ENCODE measurements at regions not wholly inside any gene's neighbourhood (a gene's known extent, or its start where the extent isn't known, plus 50 kb on each side); places are given as distances from the start of the nearest gene placed in this dataset.

GRCh38 chr7:113659416-113659815, 259.4 kb downstream of the PPP1R3A start:
- Histone ChIP-seq H3K27me3 (no peaks in the 10 kb centered on the region), H3K27ac (replicated peaks in 1 of 4) (no peak overlapping the region), H3K36me3 (no peaks in the 10 kb centered on the region), H3K4me1 (no peaks in the 10 kb centered on the region), H3K4me3 (no peak overlapping the region), H3K9me3 (peaks cover 0 to 5% (median 0%) of the 10 kb centered on the region in 4 donors)
- intact Hi-C loops (cut with DNase I), result no loop called here
- no peak for TF ChIP-seq POLR2AphosphoS5 (IDR thresholded peaks at IDR 0.05)
- TF ChIP-seq POLR2A (IDR thresholded peaks at IDR 0.05; ENCODE audit: low read depth), result no peak
- DNase-seq (ENCODE audit: extremely low spot score), result no peak

DNA sequence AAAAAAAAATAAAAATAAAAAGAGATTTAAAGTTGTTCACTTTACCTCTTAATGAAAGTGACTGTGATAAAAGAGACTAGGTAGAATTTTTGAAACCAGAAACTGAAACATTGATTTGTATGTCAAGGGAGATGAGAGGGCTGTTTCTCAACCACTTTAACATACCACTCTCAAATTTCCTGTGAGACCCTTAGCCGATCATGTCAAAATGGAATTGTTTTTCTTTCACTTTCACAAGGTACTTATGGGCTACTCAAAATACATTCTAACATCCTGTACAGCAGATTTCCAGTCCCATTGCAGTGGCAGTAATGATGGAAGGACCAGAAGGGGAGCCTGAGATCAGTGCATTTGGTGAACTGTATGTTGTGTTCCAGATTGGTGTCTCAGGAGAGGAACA, 261.2 kb downstream of the PPP1R3A start:
- Histone ChIP-seq H3K4me3 (no peak overlapping the region), H3K4me1 (no peaks in the 10 kb centered on the region), H3K9me3 (no peaks in the 10 kb centered on the region), H3K27ac (replicated peaks in 1 of 4) (no peak overlapping the region), H3K36me3 (no peaks in the 10 kb centered on the region), H3K27me3 (no peaks in the 10 kb centered on the region)
- intact Hi-C loops (cut with DNase I), result no loop called here
- DNase-seq (ENCODE audit: extremely low spot score), result no peak
- WGBS, result 41% methylated on average over 1 of the region's 1 CpG
- no peak for TF ChIP-seq POLR2AphosphoS5 (IDR thresholded peaks at IDR 0.05)
- no peak for TF ChIP-seq POLR2A (IDR thresholded peaks at IDR 0.05; ENCODE audit: low read depth)
- TF ChIP-seq CTCF (IDR thresholded peaks at IDR 0.05), result no peak
- TF ChIP-seq EP300 (IDR thresholded peaks at IDR 0.05), result no peak

GRCh38 chr7:113652501-113652900, 266.3 kb downstream of the PPP1R3A start:
- Histone ChIP-seq H3K36me3 (no peaks in the 10 kb centered on the region), H3K27me3 (no peaks in the 10 kb centered on the region), H3K9me3 (no peaks in the 10 kb centered on the region), H3K4me1 (peaks cover 0 to 10% (median 0%) of the 10 kb centered on the region in 4 donors), H3K4me3 (no peak overlapping the region), H3K27ac (replicated peaks in 1 of 4) (no peak overlapping the region)
- intact Hi-C loops (cut with DNase I), result no loop called here
- no peak for DNase-seq (ENCODE audit: extremely low spot score)
- WGBS, result 81% methylated on average over 1 of the region's 1 CpG
- TF ChIP-seq CTCF (IDR thresholded peaks at IDR 0.05) (no peak), EP300 (IDR thresholded peaks at IDR 0.05) (no peak), POLR2AphosphoS5 (IDR thresholded peaks at IDR 0.05) (no peak), POLR2A (IDR thresholded peaks at IDR 0.05; ENCODE audit: low read depth) (no peak)

DNA sequence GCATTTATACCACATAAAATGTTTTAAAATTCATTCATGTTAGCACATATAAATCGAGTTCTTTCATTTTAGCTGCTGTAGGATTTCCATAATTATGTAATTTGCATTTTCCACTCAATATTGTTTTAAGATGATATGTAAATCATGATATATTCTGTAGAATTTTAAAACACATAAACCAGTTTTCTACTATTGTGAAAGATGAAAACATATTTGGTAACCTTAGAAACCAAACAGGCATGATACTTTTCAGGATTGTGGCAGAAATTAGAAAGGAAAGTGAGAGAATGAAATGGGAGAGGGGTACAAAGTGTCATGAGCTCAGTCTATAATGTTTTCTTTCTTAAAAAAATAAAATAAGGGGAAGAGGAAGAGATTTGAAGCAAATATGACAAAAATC, 269.3 kb downstream of the PPP1R3A start:
- peaks cover 0 to 25% (median 6%) of the 10 kb centered on the region in 4 donors for H3K4me1 ChIP-seq
- 88% methylated on average over 1 of the region's 1 CpG for WGBS
- no peak overlapping the region for H3K27ac ChIP-seq (replicated peaks in 1 of 4)
- intact Hi-C loops (cut with DNase I), result no loop called here
- H3K27me3 ChIP-seq, result no peaks in the 10 kb centered on the region
- no peaks in the 10 kb centered on the region for H3K9me3 ChIP-seq
- no peak overlapping the region for H3K4me3 ChIP-seq
- H3K36me3 ChIP-seq, result no peaks in the 10 kb centered on the region
- no peak for TF ChIP-seq POLR2A (IDR thresholded peaks at IDR 0.05; ENCODE audit: low read depth)
- TF ChIP-seq POLR2AphosphoS5 (IDR thresholded peaks at IDR 0.05), result no peak
- TF ChIP-seq CTCF (IDR thresholded peaks at IDR 0.05), result no peak
- no peak for TF ChIP-seq EP300 (IDR thresholded peaks at IDR 0.05)
- no peak for DNase-seq (ENCODE audit: extremely low spot score)

GRCh38 chr7:113639221-113639620, 279.6 kb downstream of the PPP1R3A start:
- no peak overlapping the region for H3K4me3 ChIP-seq
- intact Hi-C loops (cut with DNase I), result no loop called here
- H3K36me3 ChIP-seq, result no peaks in the 10 kb centered on the region
- no peaks in the 10 kb centered on the region for H3K27me3 ChIP-seq
- no peak for DNase-seq (ENCODE audit: extremely low spot score)
- no peaks in the 10 kb centered on the region for H3K4me1 ChIP-seq
- H3K9me3 ChIP-seq, result no peaks in the 10 kb centered on the region
- TF ChIP-seq EP300 (IDR thresholded peaks at IDR 0.05) (no peak), POLR2AphosphoS5 (IDR thresholded peaks at IDR 0.05) (no peak)
- WGBS, result 69% methylated on average over 1 of the region's 1 CpG
- no peak overlapping the region for H3K27ac ChIP-seq (replicated peaks in 1 of 4)

GRCh38 chr7:113636727-113637421, 281.9 kb downstream of the PPP1R3A start:
- H3K4me3 ChIP-seq, result no peak overlapping the region
- no peaks in the 10 kb centered on the region for H3K9me3 ChIP-seq
- TF ChIP-seq EP300 (IDR thresholded peaks at IDR 0.05) (no peak), POLR2AphosphoS5 (IDR thresholded peaks at IDR 0.05) (no peak), POLR2A (IDR thresholded peaks at IDR 0.05; ENCODE audit: low read depth) (no peak), CTCF (IDR thresholded peaks at IDR 0.05) (no peak)
- no peaks in the 10 kb centered on the region for H3K4me1 ChIP-seq
- intact Hi-C loops (cut with DNase I), result no loop called here
- no peaks in the 10 kb centered on the region for H3K27me3 ChIP-seq
- 61% methylated on average over 5 of the region's 5 CpGs for WGBS
- DNase-seq (ENCODE audit: extremely low spot score), result no peak
- H3K36me3 ChIP-seq, result no peaks in the 10 kb centered on the region
- no peak overlapping the region for H3K27ac ChIP-seq (replicated peaks in 1 of 4)

Data from esophagus muscularis mucosa (tissue), 4 donors.